Kidney tubule cell (primary cell): ENCODE measurements at regions not wholly inside any gene's neighbourhood (a gene's known extent, or its start where the extent isn't known, plus 50 kb on each side); places are given as distances from the start of the nearest gene placed in this dataset.
"Not testable (repeated sequence)": the region's sequence is repeated elsewhere in the genome, so short reads cannot be mapped to it uniquely, and the experiment has no call there.

Source experiments
- DNase-seq: peaks from one replicate; pipeline ENCODE4 v3.0.0-alpha.2; 2018; ENCODE audit warnings: low spot score

DNA sequence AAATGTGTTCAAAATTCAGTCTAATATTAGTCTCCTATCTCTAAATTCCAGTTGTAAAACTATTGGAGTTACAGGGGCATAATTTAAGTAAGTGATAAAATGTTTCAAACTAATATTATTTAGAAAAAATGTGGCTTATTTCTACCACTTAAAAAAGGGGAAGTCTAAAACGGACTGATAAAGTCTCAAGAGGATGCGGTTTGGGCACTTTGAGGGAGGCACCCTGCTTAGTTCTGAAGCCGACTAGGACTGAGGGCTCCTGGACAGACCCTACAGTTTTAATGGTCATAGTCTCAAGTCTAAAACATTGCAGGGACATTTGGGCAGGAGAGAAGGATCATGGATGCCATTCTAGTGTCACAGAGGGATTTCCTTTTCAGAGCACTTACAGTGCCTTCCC, 566.3 kb downstream of the NR2F2 start:
- no peak for DNase-seq

- no peak for DNase-seq
Observed at GRCh38 chr15:96914081-96914480, 583.6 kb downstream of the NR2F2 start.

DNA sequence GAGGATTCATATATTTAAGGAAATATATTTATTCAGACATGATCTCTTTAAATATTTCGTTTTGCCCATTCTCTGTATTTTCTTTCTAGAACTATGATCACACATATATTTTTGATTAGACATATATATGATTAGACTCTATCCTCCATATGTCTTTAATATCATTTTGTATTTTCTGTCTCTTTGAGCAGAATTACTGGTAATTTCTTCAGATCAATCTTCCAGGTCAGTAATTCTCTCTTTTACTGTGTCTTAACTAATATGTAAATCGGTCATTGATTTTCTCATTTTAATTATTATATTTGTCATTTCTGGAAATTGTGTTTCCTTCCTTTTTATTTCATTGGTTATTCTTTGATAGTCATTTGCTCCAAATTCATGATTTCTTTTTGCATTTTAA, 586.2 kb downstream of the NR2F2 start:
- no peak for DNase-seq

GRCh38 chr15:96924570-96924969, 594.1 kb downstream of the NR2F2 start:
- no peak for DNase-seq

GRCh38 chr15:96947296-96948229, 617.1 kb downstream of the NR2F2 start:
- peak; percentile 31 for DNase-seq

- DNase-seq, result peak; percentile 7
Observed at GRCh38 chr15:96948981-96949380, 618.5 kb downstream of the NR2F2 start.

- DNase-seq, result no peak
Observed at GRCh38 chr15:96958721-96959120, 628.2 kb downstream of the NR2F2 start.

DNA sequence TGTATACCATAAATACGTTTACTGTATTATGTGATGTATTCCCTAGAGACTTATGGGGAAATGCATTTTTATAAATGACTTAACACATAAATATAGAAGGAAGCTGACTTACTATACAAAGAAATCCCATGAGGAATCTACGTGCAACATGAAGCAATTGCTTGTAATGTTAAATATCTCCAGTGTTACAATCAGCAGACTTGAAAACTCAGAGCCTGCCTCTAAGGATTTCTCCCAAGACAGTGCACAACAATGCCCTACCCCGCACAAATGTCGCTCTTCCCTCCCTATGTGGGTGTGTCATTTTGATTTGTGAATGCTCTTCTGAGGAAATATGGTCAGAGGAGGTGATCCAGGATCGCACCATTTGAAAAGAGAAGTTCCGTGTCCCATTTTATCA, 629.0 kb downstream of the NR2F2 start:
- no peak for DNase-seq

DNA sequence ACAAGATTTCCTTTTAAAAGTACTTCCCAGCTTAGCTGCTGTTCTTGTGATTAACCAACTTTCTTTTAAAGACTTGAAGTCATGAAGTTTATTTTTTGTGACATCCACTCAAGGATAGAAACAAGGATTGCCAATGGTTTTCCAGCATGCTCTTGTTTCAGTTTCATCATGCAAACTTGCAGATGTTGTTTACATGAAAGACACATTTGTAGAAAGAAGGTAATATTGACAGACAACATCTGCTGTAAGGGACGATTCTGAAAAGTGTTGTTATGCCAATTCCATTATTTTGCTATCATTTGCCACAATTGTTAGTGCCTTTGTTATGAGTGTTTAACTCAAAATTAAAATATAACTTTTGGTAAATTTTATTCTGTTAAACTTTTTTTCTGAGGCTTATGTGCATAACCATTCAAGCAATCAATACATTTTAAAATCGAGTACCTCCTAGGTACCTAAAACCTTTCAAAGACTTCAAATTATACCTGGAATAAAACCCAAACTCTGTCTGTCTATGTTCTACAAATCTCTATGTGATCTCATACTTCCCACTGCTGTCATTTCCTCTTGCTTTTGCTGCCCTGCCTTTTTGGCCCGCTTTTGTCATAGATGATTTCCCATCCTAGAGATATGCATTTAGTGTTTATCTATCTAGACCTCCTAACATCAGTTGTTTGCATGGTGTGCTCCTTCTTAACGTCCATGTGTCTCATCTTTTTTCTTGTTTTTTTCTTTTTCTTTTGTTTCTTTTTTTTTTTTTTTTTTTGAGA, 630.4 kb downstream of the NR2F2 start:
- no peak for DNase-seq

DNA sequence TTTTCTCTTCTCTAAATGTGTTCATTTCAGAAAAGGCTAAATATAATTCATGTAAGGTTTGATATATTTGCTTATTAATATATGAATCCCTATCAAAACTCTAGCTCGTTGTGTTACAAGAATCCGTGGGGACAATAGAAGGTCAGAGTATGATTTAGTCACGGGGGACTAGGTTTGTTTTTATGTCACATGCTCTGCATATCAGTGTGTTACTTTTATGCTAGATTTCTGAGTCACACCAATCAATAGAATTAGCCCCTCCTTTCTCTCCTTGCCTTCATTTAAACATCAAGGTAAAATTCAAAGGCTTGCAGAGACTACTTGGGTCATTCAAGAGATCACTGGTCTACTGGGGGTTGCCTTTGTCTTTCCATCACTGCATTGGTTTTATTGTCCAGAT, 636.1 kb downstream of the NR2F2 start:
- DNase-seq, result no peak

GRCh38 chr15:96969732-96970710, 639.5 kb downstream of the NR2F2 start:
- DNase-seq, result no peak

DNA sequence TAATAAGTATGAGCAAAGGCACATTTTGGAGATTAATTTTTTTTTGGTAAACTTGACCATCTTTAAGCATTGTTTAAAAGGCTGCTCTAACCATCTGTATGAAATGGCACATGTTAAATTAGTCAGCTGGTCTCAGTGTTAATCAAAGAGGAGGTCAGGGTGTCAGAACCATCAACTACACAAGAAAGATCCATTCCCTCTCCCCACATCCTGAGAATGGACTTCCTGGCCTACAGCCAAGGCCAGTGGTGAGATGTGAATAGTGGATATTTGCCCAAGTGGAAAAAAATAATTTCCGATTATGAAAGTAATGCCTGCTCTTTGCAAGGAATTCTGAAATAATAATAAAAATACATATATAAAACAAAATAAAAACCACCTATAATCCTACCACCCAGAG, 641.7 kb downstream of the NR2F2 start:
- no peak for DNase-seq

DNA sequence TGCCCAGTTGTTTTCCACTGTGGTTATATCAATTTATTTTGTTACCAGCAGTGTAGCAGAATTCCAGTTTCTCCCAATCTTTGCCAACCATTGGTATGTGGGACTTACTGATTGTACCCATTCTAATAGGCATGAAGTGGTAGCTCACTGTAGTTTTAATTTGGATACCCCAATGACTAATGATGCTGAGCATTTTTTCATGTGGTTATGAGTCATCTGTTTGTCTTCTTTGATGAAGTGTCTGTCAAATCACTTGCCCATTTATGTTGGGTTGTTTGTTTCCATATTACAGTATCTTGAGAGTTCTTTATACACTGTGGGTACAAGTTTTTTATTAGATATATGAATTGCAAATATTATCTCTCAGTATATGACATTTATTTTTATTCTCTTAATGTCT, 644.3 kb downstream of the NR2F2 start:
- peak; percentile 70 for DNase-seq

DNA sequence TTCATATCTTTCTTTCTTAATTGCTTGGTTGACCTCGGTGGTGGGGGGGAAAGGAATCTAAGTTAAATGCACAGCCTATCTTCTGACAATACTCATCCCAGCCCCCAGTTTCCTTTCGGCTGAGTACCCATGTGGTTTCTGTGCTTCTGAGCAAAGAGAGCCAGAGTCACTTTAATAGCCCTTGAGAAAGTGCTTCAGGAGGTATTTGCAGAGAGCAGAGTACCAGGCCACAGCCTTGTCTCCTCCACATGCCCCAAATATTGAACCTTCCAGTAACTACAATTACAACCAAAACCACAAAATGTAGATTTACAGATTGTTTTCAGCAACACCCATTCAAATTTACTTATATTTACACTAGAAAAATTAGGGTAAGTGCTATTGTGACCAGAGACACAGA, 647.4 kb downstream of the NR2F2 start:
- no peak for DNase-seq

DNA sequence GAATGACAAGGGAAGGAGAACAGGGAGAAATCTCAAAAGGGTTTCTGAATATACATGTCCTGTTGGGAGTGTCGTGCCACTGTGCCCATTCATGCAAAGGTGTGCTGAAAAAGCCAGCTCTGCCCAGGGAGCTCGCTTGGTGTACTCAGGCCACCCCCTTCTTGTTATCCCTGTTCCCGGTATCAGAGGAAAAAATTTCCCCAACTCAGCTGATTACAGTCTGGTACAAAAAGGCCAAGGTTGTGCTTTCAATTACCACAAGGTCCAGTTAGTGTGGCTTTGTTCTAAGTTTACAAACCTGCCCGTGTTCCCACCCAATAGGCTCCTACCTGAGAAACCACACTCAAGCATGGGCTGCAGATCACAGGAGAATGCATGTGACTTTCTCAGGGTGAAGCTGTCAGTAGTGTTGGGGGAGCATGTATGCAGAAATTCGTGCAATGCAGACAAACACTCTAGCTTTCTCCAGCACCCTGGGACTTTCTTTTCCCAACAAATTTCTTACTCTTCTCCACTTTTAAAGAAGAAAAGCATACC, 648.5 kb downstream of the NR2F2 start:
- DNase-seq, result no peak

- not testable (repeated sequence) for DNase-seq
Observed at GRCh38 chr15:96984121-96984671, 653.7 kb downstream of the NR2F2 start.

DNA sequence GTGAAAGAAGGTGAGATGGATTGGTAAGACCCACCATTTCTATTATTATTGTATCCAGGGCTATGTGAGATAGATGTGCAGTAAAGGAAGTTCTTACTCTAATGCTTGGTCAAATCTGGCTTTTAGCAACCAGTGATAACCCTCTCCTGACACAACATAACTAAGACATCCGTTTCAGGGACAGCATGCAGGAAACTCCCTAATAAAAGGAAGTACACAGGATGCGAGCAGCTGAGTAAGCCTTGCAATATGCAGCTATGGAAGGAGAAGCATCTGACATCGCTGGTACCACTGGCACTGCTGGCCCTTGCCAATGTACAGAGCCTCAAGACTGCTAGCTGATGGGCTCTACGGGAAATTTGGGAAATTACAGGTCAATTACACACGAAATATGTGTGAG, 662.3 kb downstream of the NR2F2 start:
- DNase-seq, result peak; percentile 34

- DNase-seq, result no peak
Observed at GRCh38 chr15:96997538-96997937, 667.0 kb downstream of the NR2F2 start.

DNA sequence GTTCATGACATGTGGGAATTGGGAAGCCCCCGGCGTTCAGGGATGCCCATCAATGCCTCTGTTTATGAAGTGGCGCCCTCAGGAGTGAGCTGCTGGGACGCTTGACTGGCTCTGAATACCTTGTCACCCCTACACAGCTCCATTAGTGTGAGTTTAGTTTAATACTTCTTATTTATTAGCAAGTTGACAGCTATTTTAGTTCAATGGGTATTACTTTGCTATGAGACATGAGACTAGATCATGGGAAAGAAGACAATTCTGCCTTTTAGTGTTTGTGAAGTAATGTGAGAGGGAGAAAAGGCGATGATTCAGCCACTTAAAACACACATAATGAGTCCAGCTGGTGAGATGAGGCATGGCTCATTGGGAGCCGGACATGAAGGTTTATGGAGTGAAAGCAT, 678.5 kb downstream of the NR2F2 start:
- DNase-seq, result peak; percentile 69

DNA sequence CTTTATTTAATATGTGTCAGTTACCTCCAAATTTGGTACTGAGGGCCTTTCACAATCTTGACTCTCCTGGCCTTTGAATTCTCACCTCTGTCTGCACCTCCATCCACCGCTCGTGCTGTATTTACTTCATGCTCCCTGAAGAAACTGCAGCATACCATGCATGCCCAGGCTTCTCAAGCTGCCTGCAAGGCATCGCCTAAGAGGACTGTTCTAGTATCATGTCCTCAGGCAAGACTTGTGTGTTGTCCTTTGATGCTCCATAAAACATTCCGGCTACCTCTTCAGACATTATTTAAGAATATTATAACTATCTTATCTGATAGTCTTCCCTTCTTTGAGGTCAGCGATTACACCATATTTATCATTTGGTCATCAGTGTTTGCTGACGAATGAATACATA, 682.5 kb downstream of the NR2F2 start:
- no peak for DNase-seq

DNA sequence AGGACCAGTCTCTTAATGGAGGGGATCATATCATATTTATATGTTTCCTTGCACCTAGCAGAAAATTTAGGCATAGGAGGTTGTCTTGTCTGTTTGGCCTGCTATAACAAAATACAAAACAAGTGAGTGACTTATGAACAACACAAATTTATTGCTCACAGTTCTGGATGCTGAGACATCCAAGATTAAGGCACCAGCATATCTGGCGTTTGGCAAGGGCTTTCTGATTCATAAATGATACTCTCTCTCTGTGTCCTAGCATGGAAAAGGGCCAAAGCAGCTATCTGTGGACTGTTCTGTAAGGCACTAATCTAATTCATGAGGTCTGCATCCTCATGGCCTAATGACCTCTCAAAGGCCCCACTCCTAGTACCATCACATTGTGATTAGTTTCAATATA, 683.0 kb downstream of the NR2F2 start:
- DNase-seq, result no peak
